ENCODE measurements at regions not wholly inside any gene's neighbourhood (a gene's known extent, or its start where the extent isn't known, plus 50 kb on each side); places are given as distances from the start of the nearest gene placed in this dataset.

DNA sequence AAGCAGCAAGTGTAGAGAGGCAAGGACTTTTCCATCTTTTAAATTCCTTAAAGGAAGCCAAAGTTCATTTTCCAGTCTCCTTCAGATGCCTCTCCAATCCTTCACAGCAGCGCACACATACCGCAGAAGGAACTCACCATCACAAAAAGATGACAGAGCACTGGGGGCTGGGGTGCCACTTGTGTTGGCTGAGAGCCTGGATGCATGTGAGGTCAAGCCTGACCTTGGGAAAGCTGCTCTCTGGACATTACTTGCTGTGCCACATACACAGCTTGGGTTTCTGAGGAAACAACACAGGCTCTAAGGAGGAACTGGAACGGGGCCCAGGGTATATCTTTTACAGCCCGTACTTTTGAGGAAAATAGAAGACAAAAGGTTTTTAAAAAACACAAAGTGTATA lies 364.3 kb upstream of the MEX3C start:
- TF ChIP-seq NFE2 (IDR thresholded peaks at IDR 0.05; ENCODE audit: low read depth), result no peak
- no peak for TF ChIP-seq ZNF449 (CRISPR knock-in tag; IDR thresholded peaks at IDR 0.05)
- TF ChIP-seq, protein P1, sequence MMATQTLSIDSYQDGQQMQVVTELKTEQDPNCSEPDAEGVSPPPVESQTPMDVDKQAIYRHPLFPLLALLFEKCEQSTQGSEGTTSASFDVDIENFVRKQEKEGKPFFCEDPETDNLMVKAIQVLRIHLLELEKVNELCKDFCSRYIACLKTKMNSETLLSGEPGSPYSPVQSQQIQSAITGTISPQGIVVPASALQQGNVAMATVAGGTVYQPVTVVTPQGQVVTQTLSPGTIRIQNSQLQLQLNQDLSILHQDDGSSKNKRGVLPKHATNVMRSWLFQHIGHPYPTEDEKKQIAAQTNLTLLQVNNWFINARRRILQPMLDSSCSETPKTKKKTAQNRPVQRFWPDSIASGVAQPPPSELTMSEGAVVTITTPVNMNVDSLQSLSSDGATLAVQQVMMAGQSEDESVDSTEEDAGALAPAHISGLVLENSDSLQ (IDR thresholded peaks at IDR 0.05), result no peak
- TF ChIP-seq MAFG (tag; conservative IDR thresholded peaks at IDR 0.05), result no peak
- TF ChIP-seq SMARCC2 (IDR thresholded peaks at IDR 0.05; ENCODE audit: low read depth), result no peak
- TF ChIP-seq SMAD1 (IDR thresholded peaks at IDR 0.05; ENCODE audit: low read depth, low read length, partially characterized antibody), result no peak
- TF ChIP-seq E2F3 (CRISPR knock-in tag; IDR thresholded peaks at IDR 0.05), result no peak
- no peak for TF ChIP-seq JUND (IDR thresholded peaks at IDR 0.05; ENCODE audit: borderline replicate concordance, low read depth, low read length)
- no peak for TF ChIP-seq JUND (tag; IDR thresholded peaks at IDR 0.05; ENCODE audit: borderline replicate concordance, low read depth, low read length)
- TF ChIP-seq BCL6 (CRISPR knock-in tag; IDR thresholded peaks at IDR 0.05), result no peak

Data from K562 (cell line).